22Rv1 (cell line): ENCODE measurements at regions not wholly inside any gene's neighbourhood (a gene's known extent, or its start where the extent isn't known, plus 50 kb on each side); places are given as distances from the start of the nearest gene placed in this dataset.

Source experiments
- CTCF ChIP-seq: fragments of 450-650 bp; IDR thresholded peaks from 2 replicates; pipeline ENCODE4 v1.5.1; 2017; ENCODE audit warnings: mild to moderate bottlenecking
- ZFX ChIP-seq: fragments of 450-650 bp; IDR thresholded peaks from 2 replicates; pipeline ENCODE4 v1.6.1; 2017; ENCODE audit warnings: antibody characterized with exemption, borderline replicate concordance

GRCh38 chr9:79829566-79830302 lies 258.0 kb downstream of the TLE4 start:
- TF ChIP-seq CTCF (no peak), ZFX (no peak)
